ENCODE measurements at regions not wholly inside any gene's neighbourhood (a gene's known extent, or its start where the extent isn't known, plus 50 kb on each side); places are given as distances from the start of the nearest gene placed in this dataset.

DNA sequence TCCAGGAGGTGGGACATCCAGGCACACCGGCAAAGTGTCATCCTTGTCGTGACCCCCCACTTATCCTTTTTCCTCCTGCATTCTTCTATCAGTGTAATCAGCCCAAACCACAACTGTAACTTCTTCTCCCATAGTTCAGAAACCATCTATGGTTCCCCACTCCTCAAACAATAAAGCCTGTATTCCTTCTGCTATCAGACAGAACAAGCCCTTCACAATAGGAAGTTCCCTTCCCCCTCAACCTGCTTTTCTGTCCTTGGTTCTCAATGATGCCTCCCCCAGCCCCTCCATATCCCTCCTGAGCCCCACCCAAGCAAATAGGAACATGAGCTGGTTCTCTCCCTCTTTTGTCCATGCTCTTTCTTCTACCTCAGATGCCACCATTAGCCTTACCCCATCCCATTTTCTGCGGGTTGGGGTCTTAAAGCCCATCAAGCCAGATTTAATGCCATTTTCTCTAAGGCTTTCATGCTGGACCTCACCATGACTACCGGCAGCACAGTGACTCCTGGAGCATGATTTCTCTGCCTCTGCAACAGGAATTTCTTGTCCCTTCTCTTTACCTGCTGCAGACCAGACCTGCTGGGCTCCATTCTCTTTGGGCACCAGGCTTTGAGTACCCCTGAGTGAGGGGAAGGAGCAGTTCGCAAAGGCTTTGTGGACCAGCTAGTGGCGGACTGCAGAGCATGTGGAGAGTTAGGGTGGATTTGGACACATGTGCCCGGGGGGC lies 92.8 kb upstream of the PAX2 start:
- TF ChIP-seq, protein P1, sequence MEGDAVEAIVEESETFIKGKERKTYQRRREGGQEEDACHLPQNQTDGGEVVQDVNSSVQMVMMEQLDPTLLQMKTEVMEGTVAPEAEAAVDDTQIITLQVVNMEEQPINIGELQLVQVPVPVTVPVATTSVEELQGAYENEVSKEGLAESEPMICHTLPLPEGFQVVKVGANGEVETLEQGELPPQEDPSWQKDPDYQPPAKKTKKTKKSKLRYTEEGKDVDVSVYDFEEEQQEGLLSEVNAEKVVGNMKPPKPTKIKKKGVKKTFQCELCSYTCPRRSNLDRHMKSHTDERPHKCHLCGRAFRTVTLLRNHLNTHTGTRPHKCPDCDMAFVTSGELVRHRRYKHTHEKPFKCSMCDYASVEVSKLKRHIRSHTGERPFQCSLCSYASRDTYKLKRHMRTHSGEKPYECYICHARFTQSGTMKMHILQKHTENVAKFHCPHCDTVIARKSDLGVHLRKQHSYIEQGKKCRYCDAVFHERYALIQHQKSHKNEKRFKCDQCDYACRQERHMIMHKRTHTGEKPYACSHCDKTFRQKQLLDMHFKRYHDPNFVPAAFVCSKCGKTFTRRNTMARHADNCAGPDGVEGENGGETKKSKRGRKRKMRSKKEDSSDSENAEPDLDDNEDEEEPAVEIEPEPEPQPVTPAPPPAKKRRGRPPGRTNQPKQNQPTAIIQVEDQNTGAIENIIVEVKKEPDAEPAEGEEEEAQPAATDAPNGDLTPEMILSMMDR (IDR thresholded peaks at IDR 0.05), result no peak
- no peak for TF ChIP-seq EZH2 (IDR thresholded peaks at IDR 0.05; ENCODE audit: borderline replicate concordance, insufficient read depth, low read depth, low read length, poor library complexity, severe bottlenecking)
